GM19240 (cell line): ENCODE measurements at regions not wholly inside any gene's neighbourhood (a gene's known extent, or its start where the extent isn't known, plus 50 kb on each side); places are given as distances from the start of the nearest gene placed in this dataset.

ENCODE experiments used
- DNase-seq: peaks from one replicate; pipeline ENCODE4 v3.0.0; 2011; ENCODE audit warnings: low spot score; ENCODE audit not compliant: insufficient read length

GRCh38 chr14:89014569-89014850, 190.1 kb downstream of the TTC8 start:
- no peak for DNase-seq

- no peak for DNase-seq
Observed at GRCh38 chr14:89015016-89015415, 190.6 kb downstream of the TTC8 start.

GRCh38 chr14:89017417-89017816, 193.0 kb downstream of the TTC8 start:
- no peak for DNase-seq

GRCh38 chr14:89022274-89022673, 197.8 kb downstream of the TTC8 start:
- DNase-seq = no peak

- no peak for DNase-seq
Observed at GRCh38 chr14:89024691-89025090, 200.2 kb downstream of the TTC8 start.

GRCh38 chr14:89025561-89026236, 201.2 kb downstream of the TTC8 start:
- no peak for DNase-seq

- DNase-seq = peak; percentile 76
Observed at GRCh38 chr14:89027097-89027740, 202.8 kb downstream of the TTC8 start.

- DNase-seq = no peak
Observed at GRCh38 chr14:89028462-89029134, 204.1 kb downstream of the TTC8 start.

GRCh38 chr14:89029961-89030694, 205.7 kb downstream of the TTC8 start:
- no peak for DNase-seq

- no peak for DNase-seq
Observed at GRCh38 chr14:89030921-89031320, 206.5 kb downstream of the TTC8 start.

GRCh38 chr14:89032086-89032649, 207.7 kb downstream of the TTC8 start:
- no peak for DNase-seq

GRCh38 chr14:89033756-89034155, 209.3 kb downstream of the TTC8 start:
- no peak for DNase-seq

- no peak for DNase-seq
Observed at GRCh38 chr14:89036371-89036770, 211.9 kb downstream of the TTC8 start.

- no peak for DNase-seq
Observed at GRCh38 chr14:89037065-89037464, 212.6 kb downstream of the TTC8 start.

- no peak for DNase-seq
Observed at GRCh38 chr14:89040080-89040459, 215.6 kb downstream of the TTC8 start.

- peak; percentile 51 for DNase-seq
Observed at GRCh38 chr14:89040460-89041256, 216.2 kb downstream of the TTC8 start.

GRCh38 chr14:89041257-89041582, 216.8 kb downstream of the TTC8 start:
- DNase-seq = no peak

- DNase-seq = no peak
Observed at GRCh38 chr14:89042021-89042420, 217.6 kb downstream of the TTC8 start.

- no peak for DNase-seq
Observed at GRCh38 chr14:89053303-89053702, 228.9 kb downstream of the TTC8 start.

- DNase-seq = no peak
Observed at GRCh38 chr14:89056394-89056793, 231.9 kb downstream of the TTC8 start.

GRCh38 chr14:89058697-89059096, 234.2 kb downstream of the TTC8 start:
- no peak for DNase-seq
